Ovary (tissue), 7 donors: ENCODE measurements at regions not wholly inside any gene's neighbourhood (a gene's known extent, or its start where the extent isn't known, plus 50 kb on each side); places are given as distances from the start of the nearest gene placed in this dataset.
A peak's percentile ranks its signal among the peaks of the same experiment; 100 is the strongest.

ENCODE experiments used
- DNase-seq, 5 donors: peaks; one replicate each; pipeline ENCODE4 v3.0.0-alpha.2; 2019 to 2020
- H3K27ac ChIP-seq, 2 donors: fragments of 200-600 bp; one replicate each; pipeline versions ENCODE4 v1.5.1 to v1.8.0; 2019 to 2022
- H3K27me3 ChIP-seq: fragments of 200-600 bp; one replicate; pipeline ENCODE4 v1.8.0; 2022
- H3K36me3 ChIP-seq: fragments of 200-600 bp; sonication (generic); one replicate; pipeline ENCODE4 v1.5.1; 2019
- H3K4me1 ChIP-seq: one replicate; pipeline ENCODE4 v1.8.1; 2013; ENCODE audit warnings: mild to moderate bottlenecking, moderate library complexity; ENCODE audit not compliant: insufficient read depth
- H3K4me3 ChIP-seq: fragments of 200-600 bp; sonication (generic); one replicate; pipeline ENCODE4 v1.5.1; 2017
- H3K9me3 ChIP-seq, 2 donors: fragments of 200-600 bp in 1 of 2; sonication (generic) in 1 of 2; one replicate each; pipeline versions ENCODE4 v1.5.1 to v1.8.1; 2013 to 2019; ENCODE audit warnings: mild to moderate bottlenecking in 1 of 2, moderate library complexity in 1 of 2
- EP300 ChIP-seq: sonication (generic); formaldehyde crosslinking; IDR thresholded peaks from one replicate; pipeline ENCODE4 v1.6.1; 2017; ENCODE audit warnings: antibody characterized with exemption
- POLR2A ChIP-seq: fragments of 450-650 bp; IDR thresholded peaks from one replicate; pipeline ENCODE4 v1.6.1; 2017; ENCODE audit warnings: antibody characterized with exemption, mild to moderate bottlenecking, moderate library complexity
- WGBS, 3 donors: extraction: QIAGEN DNeasy Blood & Tissue Kit in 1 of 3; methylation state at CpG; one replicate each; pipeline versions ENCODE4 v1.1.5 to v1.1.7; 2013 to 2017; 5-methylcytosine and 5-hydroxymethylcytosine counted together
- intact Hi-C, 4 donors: fragments of 100-400 bp; cut with DNase I; formaldehyde crosslinking; loops; one replicate each; pipeline versions ENCODE4 v1.11.0 to v1.15.1; 2022 to 2023
- TF ChIP-seq, protein P1 (sequence below), 3 donors: fragments of 450-650 bp in 2 of 3; fragments of 200-600 bp in 1 of 3; IDR thresholded peaks; one replicate each; pipeline versions ENCODE4 v1.5.1 to v1.8.0; 2016 to 2022; ENCODE audit warnings: antibody characterized with exemption in 3 of 3, mild to moderate bottlenecking in 1 of 3
- donor health status: DM: no; HTN: no; CAD: no; lungs with moderate emphysema.
- donor health status: DM: no; HTN: no; CAD: no.
- donor health status: Bipolar disorder and iron deficiency.
- donor health status: DM: no; HTN: no; CAD: no.
- donor health status: DM: yes; HTN: yes; CAD: no.

DNA sequence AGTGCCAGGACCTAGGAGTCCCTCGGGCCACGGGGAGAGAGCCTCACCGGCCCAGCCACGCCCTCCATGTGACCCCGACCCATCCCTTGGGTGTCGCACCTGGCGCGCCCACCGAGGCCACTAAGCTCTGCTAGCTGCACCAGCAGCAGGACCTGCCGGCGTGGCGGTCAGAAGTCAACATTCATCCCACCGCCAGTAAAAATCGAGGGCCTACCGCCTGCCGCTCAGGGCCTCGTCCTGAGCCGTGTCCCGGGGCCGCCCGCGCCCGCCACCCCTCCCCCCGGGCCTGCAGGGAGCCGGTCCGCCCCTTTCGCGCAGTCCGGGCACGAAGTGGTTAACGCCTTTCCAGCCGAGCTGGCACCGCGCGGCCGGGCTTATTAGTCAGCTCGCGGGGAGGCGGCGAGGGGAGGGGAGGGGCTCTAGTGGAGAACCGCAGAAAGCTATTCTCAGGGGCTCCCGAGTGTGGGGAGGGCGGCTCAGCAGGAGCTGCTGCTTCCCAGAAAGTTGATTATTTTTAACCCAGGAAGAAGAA lies 124.4 kb downstream of the C9orf50 start:
- Histone ChIP-seq H3K36me3 (no peaks in the 10 kb centered on the region), H3K27me3 (no peaks in the 10 kb centered on the region), H3K4me1 (peaks cover 25% of the 10 kb centered on the region), H3K27ac (peak overlapping the region; percentile 96 to 98), H3K4me3 (peak overlapping the region; percentile 55), H3K9me3 (no peaks in the 10 kb centered on the region)
- intact Hi-C loops: loop anchor here (2.0 to 10.0 kb wide), 4 partner anchors 52 to 352 kb away; no protein-coding TSS in a partner anchor
- TF ChIP-seq EP300 (no peak), POLR2A (peak; percentile 88)
- 0 to 1% (median 1%) methylated on average over 28 to 42 of the region's 43 CpGs for WGBS, 3 donors
- peak; percentile 96 to 98 (median 97) for DNase-seq

DNA sequence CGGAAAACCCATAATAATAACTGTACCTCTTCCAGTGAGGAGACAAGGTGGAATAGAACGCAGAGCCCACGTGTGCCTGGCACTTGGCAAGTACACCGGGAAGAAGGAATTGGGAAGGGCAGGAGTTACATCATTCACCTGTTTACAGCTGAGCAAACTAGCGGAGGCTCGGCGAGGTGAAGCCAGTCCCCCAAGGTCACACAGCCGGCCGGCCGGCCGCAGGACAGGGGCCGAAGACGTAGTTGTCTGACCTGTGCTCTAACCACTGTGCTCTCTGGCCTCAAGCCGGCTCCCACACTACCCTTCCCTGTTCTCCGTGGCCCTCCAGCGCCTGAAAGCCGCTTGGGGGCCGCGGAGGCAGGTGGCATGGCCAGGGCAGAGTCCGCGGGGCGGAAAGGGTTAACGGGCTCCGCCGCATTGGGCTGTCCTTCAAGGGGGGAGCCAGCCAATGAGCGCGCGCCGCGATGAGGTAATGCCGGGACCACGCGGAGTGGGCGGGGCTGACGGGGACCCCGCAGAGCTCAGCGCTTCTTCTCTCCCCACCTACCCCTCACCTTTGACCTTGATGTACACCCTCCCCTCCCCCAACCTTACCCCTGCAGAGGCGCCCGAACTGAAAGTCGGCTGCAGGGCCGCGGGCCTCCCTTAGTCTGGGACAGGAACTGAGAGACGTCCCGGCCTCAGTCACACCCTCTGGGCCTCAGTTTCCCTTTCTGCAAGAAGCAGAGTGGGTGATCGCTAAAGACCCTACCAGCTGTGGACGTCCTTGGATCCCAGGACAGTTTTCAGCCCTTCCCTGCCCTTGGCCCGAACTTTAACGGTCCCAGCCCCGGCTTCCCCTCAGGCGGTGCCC lies 125.1 kb downstream of the C9orf50 start:
- Histone ChIP-seq H3K36me3 (no peaks in the 10 kb centered on the region), H3K4me1 (peaks cover 25% of the 10 kb centered on the region), H3K27me3 (no peaks in the 10 kb centered on the region), H3K9me3 (no peaks in the 10 kb centered on the region), H3K27ac (peak overlapping the region; percentile 96 to 98), H3K4me3 (peak overlapping the region; percentile 55)
- intact Hi-C loops: loop anchor here (2.0 to 10.0 kb wide), 4 partner anchors 53 to 351 kb away; no protein-coding TSS in a partner anchor
- DNase-seq: peak; percentile 95 to 98 (median 96)
- TF ChIP-seq, protein P1, sequence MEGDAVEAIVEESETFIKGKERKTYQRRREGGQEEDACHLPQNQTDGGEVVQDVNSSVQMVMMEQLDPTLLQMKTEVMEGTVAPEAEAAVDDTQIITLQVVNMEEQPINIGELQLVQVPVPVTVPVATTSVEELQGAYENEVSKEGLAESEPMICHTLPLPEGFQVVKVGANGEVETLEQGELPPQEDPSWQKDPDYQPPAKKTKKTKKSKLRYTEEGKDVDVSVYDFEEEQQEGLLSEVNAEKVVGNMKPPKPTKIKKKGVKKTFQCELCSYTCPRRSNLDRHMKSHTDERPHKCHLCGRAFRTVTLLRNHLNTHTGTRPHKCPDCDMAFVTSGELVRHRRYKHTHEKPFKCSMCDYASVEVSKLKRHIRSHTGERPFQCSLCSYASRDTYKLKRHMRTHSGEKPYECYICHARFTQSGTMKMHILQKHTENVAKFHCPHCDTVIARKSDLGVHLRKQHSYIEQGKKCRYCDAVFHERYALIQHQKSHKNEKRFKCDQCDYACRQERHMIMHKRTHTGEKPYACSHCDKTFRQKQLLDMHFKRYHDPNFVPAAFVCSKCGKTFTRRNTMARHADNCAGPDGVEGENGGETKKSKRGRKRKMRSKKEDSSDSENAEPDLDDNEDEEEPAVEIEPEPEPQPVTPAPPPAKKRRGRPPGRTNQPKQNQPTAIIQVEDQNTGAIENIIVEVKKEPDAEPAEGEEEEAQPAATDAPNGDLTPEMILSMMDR (IDR thresholded peaks at IDR 0.05): no peak
- TF ChIP-seq EP300: peak; percentile 49
- peak; percentile 16 for TF ChIP-seq POLR2A
- WGBS, 3 donors: 1 to 3% (median 2%) methylated on average over 49 to 50 of the region's 50 CpGs

DNA sequence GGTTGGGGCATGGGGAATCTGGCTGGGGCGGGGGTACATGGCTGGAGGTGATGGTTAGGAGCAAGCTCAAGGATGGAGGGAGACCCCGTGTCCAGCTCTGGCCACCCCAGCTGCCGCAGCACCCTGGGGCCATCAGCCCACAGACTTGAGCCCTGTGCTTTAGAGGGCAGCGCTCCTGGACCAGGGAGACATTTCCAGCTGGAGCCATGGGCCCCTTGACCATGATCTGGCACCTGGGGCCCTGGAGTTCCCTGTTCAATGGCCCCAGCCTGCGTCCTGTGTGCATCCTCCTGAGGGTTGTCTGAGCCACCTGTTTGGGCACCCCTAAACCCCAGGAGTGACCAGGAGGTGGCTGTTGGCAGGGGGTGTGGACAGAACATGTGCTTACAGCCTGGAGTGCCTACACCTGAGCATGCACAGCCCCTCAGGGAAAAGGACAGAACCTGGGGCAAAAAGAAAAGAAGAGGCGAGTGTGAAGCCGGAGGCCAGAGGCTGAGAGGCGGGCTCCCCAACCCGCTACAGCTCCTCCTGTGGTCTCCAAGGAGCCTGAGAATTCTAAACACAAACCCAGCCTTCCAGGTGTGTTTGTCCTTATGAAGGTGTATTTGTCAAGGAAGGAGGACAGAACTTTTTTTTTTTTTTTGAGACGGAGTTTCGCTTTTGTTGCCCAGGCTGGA lies 126.7 kb downstream of the C9orf50 start:
- intact Hi-C loops: loop anchor here in 3 of 4 donors (5.0 to 10.0 kb wide), 3 partner anchors 111 to 349 kb away; no protein-coding TSS in a partner anchor
- TF ChIP-seq EP300 (no peak), POLR2A (no peak)
- TF ChIP-seq, protein P1 (IDR thresholded peaks at IDR 0.05): no peak
- no peaks in the 10 kb centered on the region for H3K27me3 ChIP-seq
- no peaks in the 10 kb centered on the region for H3K9me3 ChIP-seq
- no peaks in the 10 kb centered on the region for H3K36me3 ChIP-seq
- WGBS, 3 donors: 86 to 92% (median 88%) methylated on average over 11 of the region's 11 CpGs
- H3K27ac ChIP-seq: peak overlapping the region; percentile 96 to 98
- peak; percentile 22 to 44 (median 38) for DNase-seq
- peaks cover 30% of the 10 kb centered on the region for H3K4me1 ChIP-seq
- no peak overlapping the region for H3K4me3 ChIP-seq

DNA sequence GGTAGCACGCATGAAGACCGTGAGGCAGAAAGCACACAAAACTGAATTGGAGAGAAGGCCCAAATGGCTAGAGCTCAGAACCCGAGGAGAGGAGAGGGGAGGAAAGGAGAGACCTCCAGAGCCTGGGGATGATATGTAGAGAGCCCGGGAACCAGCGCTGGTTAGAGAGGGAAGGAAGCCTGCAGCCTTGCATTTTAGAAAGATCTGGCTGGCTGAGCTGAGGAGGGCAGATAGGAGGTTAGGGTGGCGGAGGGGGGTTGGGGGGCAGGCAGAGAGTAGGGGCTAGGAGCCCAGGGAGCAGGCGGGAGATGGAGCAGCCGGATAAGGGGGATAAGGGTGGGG lies 127.2 kb downstream of the C9orf50 start:
- intact Hi-C loops: loop anchor here in 3 of 4 donors (5.0 to 10.0 kb wide), 3 partner anchors 111 to 349 kb away; no protein-coding TSS in a partner anchor
- DNase-seq: no peak
- peak overlapping the region; percentile 96 to 98 for H3K27ac ChIP-seq
- TF ChIP-seq EP300 (no peak), POLR2A (no peak)
- TF ChIP-seq, protein P1 (IDR thresholded peaks at IDR 0.05): no peak
- no peaks in the 10 kb centered on the region for H3K9me3 ChIP-seq
- 65 to 73% (median 71%) methylated on average over 8 of the region's 8 CpGs for WGBS, 3 donors
- H3K4me1 ChIP-seq: peaks cover 26% of the 10 kb centered on the region
- H3K27me3 ChIP-seq: no peaks in the 10 kb centered on the region
- no peak overlapping the region for H3K4me3 ChIP-seq
- no peaks in the 10 kb centered on the region for H3K36me3 ChIP-seq
